ENCODE measurements at regions not wholly inside any gene's neighbourhood (a gene's known extent, or its start where the extent isn't known, plus 50 kb on each side); places are given as distances from the start of the nearest gene placed in this dataset.

DNA sequence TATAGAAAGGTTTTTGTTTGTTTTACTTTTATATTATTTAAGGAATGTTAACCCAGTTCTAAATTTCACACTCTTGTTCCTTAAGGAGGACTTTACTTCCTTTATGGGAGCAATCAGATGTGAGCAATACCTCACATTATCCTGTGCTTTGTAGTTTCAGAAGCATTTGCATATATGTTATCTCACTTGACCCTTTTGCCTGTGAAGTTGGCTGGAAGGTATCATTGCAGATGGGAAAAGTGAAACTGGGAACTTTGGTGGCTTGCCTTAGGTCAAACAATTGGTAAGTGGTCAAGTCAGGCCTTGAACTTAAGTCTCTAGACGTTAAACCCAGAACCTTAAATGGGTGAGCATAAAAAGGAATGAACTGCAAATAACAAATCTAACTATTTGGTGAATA, 90.6 kb downstream of the AREG start:
- peaks cover 53% of the 10 kb centered on the region for H3K4me1 Mint-ChIP-seq (ENCODE audit: low read depth, unreplicated experiment)
- Histone ChIP-seq H3K4me3 (ENCODE audit: low read depth, low read length) (no peak overlapping the region), H3K4me1 (peaks cover 93% of the 10 kb centered on the region), H3K27me3 (replicated peaks; ENCODE audit: control insufficient read depth, insufficient read depth, low read length) (no peaks in the 10 kb centered on the region), H3K9me3 (no peaks in the 10 kb centered on the region), H3K36me3 (ENCODE audit: control insufficient read depth, insufficient read depth, low read length) (no peaks in the 10 kb centered on the region)
- H3K9me3 Mint-ChIP-seq (ENCODE audit: unreplicated experiment) = no peaks in the 10 kb centered on the region
- H3K27me3 Mint-ChIP-seq (ENCODE audit: insufficient read depth, unreplicated experiment) = no peaks in the 10 kb centered on the region
- no peak for DNase-seq
- H3K4me3 Mint-ChIP-seq (ENCODE audit: unreplicated experiment) = no peak overlapping the region
- CTCF ChIA-PET = no interaction called here
- H3K36me3 Mint-ChIP-seq (ENCODE audit: insufficient read depth, unreplicated experiment) = no peaks in the 10 kb centered on the region
- TF ChIP-seq, protein P1, sequence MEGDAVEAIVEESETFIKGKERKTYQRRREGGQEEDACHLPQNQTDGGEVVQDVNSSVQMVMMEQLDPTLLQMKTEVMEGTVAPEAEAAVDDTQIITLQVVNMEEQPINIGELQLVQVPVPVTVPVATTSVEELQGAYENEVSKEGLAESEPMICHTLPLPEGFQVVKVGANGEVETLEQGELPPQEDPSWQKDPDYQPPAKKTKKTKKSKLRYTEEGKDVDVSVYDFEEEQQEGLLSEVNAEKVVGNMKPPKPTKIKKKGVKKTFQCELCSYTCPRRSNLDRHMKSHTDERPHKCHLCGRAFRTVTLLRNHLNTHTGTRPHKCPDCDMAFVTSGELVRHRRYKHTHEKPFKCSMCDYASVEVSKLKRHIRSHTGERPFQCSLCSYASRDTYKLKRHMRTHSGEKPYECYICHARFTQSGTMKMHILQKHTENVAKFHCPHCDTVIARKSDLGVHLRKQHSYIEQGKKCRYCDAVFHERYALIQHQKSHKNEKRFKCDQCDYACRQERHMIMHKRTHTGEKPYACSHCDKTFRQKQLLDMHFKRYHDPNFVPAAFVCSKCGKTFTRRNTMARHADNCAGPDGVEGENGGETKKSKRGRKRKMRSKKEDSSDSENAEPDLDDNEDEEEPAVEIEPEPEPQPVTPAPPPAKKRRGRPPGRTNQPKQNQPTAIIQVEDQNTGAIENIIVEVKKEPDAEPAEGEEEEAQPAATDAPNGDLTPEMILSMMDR (IDR thresholded peaks at IDR 0.05; ENCODE audit: insufficient read depth in 1 of 2, low read depth in 1 of 2, low read length in 1 of 2, severe bottlenecking in 1 of 2, unreplicated experiment in 1 of 2) = no peak
- POLR2A ChIA-PET = no interaction called here
- no TSS peak for BruUV-seq (replicated peaks)
- intact Hi-C loops (cut with micrococcal nuclease; ENCODE audit: unreplicated experiment) = no loop called here
- H3K27ac Mint-ChIP-seq (ENCODE audit: unreplicated experiment) = no peak overlapping the region

DNA sequence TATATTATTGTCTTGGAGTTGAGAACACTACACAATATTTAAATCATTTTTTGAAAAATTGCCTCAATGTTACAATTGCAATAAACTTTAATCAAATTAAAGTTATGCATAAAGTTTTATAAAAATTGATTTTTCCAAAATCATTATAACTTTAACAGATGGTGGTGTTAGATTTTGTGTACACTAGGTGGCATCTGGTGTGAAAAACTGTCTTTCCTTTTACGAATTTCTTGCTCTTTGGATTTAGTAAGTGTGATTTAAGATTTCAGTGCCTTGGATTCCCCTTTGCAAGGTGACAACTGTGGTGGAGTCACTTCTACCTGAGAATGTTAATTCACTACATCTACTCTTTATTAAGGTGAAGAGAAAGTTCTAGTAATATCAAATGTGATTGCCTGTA, 91.6 kb downstream of the AREG start:
- TF ChIP-seq, protein P1 (IDR thresholded peaks at IDR 0.05; ENCODE audit: insufficient read depth in 1 of 2, low read depth in 1 of 2, low read length in 1 of 2, severe bottlenecking in 1 of 2, unreplicated experiment in 1 of 2) = no peak
- Histone ChIP-seq H3K4me3 (ENCODE audit: low read depth, low read length) (no peak overlapping the region), H3K4me1 (peaks cover 100% of the 10 kb centered on the region), H3K36me3 (ENCODE audit: control insufficient read depth, insufficient read depth, low read length) (no peaks in the 10 kb centered on the region), H3K27me3 (replicated peaks; ENCODE audit: control insufficient read depth, insufficient read depth, low read length) (no peaks in the 10 kb centered on the region), H3K9me3 (no peaks in the 10 kb centered on the region)
- BruUV-seq (replicated peaks) = no TSS peak
- Mint-ChIP-seq H3K36me3 (ENCODE audit: insufficient read depth, unreplicated experiment) (no peaks in the 10 kb centered on the region), H3K4me1 (ENCODE audit: low read depth, unreplicated experiment) (peaks cover 50% of the 10 kb centered on the region), H3K27me3 (ENCODE audit: insufficient read depth, unreplicated experiment) (no peaks in the 10 kb centered on the region), H3K27ac (ENCODE audit: unreplicated experiment) (peak overlapping the region; percentile 8), H3K4me3 (ENCODE audit: unreplicated experiment) (no peak overlapping the region), H3K9me3 (ENCODE audit: unreplicated experiment) (no peaks in the 10 kb centered on the region)
- intact Hi-C loops (cut with micrococcal nuclease; ENCODE audit: unreplicated experiment) = loop anchor here (1.0 kb wide), 1 partner anchor 135 kb away; no protein-coding TSS in a partner anchor
- CTCF ChIA-PET = no interaction called here
- POLR2A ChIA-PET = no interaction called here
- no peak for DNase-seq

DNA sequence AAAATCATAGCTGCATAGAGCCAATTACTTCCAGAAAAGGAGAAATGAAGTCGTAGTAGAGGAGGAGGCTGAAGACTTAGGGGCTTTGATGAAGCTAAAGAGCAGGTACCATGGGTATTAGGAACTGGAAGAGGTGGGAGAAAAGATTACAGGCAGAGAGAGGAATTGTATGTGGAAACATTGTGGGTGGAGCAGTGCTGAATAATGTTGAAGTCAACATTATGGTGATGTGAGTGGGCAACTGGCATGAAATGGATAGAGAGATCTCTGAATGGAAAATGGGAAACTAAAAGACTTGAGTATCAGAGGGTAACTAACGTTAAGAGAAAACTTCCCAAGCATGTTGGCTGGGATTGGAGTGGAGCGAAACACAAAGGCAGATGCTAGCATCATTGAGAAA, 92.5 kb downstream of the AREG start:
- Mint-ChIP-seq H3K4me1 (ENCODE audit: low read depth, unreplicated experiment) (peaks cover 50% of the 10 kb centered on the region), H3K4me3 (ENCODE audit: unreplicated experiment) (no peak overlapping the region), H3K27me3 (ENCODE audit: insufficient read depth, unreplicated experiment) (no peaks in the 10 kb centered on the region), H3K27ac (ENCODE audit: unreplicated experiment) (peak overlapping the region; percentile 8), H3K9me3 (ENCODE audit: unreplicated experiment) (no peaks in the 10 kb centered on the region), H3K36me3 (ENCODE audit: insufficient read depth, unreplicated experiment) (no peaks in the 10 kb centered on the region)
- Histone ChIP-seq H3K4me3 (ENCODE audit: low read depth, low read length) (no peak overlapping the region), H3K27me3 (replicated peaks; ENCODE audit: control insufficient read depth, insufficient read depth, low read length) (no peaks in the 10 kb centered on the region), H3K9me3 (no peaks in the 10 kb centered on the region), H3K36me3 (ENCODE audit: control insufficient read depth, insufficient read depth, low read length) (no peaks in the 10 kb centered on the region), H3K4me1 (peaks cover 100% of the 10 kb centered on the region)
- DNase-seq = no peak
- intact Hi-C loops (cut with micrococcal nuclease; ENCODE audit: unreplicated experiment) = no loop called here
- ChIA-PET POLR2A (no interaction called here), CTCF (interaction anchor here (0.9 kb wide), 1 partner anchor 86 kb away, joined by 3 read pairs; no protein-coding TSS in a partner anchor)
- TF ChIP-seq, protein P1 (IDR thresholded peaks at IDR 0.05; ENCODE audit: insufficient read depth in 1 of 2, low read depth in 1 of 2, low read length in 1 of 2, severe bottlenecking in 1 of 2, unreplicated experiment in 1 of 2) = no peak
- no TSS peak for BruUV-seq (replicated peaks)
